IMR-90 (cell line): ENCODE measurements at regions not wholly inside any gene's neighbourhood (a gene's known extent, or its start where the extent isn't known, plus 50 kb on each side); places are given as distances from the start of the nearest gene placed in this dataset.

ENCODE experiments used
- ATAC-seq: fragments of 200-7000 bp; cut with Tn5 transposase; 2 replicates; pipeline ENCODE4 v1.9.1; 2020; ENCODE audit warnings: low read depth, mild to moderate bottlenecking, moderate library complexity
- BruUV-seq: library from RNA; stranded (reverse); fragments of 400-500 nt; replicated peaks from 2 replicates; lab custom pipeline; 2021; lab: Mats Ljungman, UMichigan
- CTCF ChIA-PET: fragments of 300-600 bp; formaldehyde crosslinking; extraction: SDS; loops from one replicate; lab custom pipeline; 2021; ENCODE audit warnings: antibody characterized with exemption; lab: Yijun Ruan, JAX
- POLR2A ChIA-PET: fragments of 300-600 bp; sonication (Branson Sonifier 250); formaldehyde crosslinking; loops from one replicate; lab custom pipeline; 2022; ENCODE audit warnings: antibody characterized with exemption; ENCODE audit not compliant: unreplicated experiment; lab: Charles Lee
- DNase-seq: peaks from one replicate; pipeline ENCODE4 v3.0.0; 2013
- H2AFZ ChIP-seq: replicated peaks from 2 replicates; pipeline ENCODE3; 2013; ENCODE audit warnings: low read length, mild to moderate bottlenecking; ENCODE audit not compliant: poor library complexity
- H2AK5ac ChIP-seq: 2 replicates; pipeline ENCODE4 v1.6.1; 2013; ENCODE audit warnings: low read depth, low read length, inconsistent platforms
- H2AK9ac ChIP-seq: replicated peaks from 2 replicates; pipeline ENCODE3; 2013; ENCODE audit warnings: mild to moderate bottlenecking, low read depth, low read length, moderate library complexity; ENCODE audit not compliant: poor library complexity
- H2BK120ac ChIP-seq: 2 replicates; pipeline ENCODE4 v1.6.1; 2013; ENCODE audit warnings: low read depth, low read length, inconsistent platforms
- H2BK15ac ChIP-seq: 3 replicates; pipeline ENCODE4 v1.6.1; 2013; ENCODE audit warnings: low read depth, low read length, inconsistent platforms
- H2BK20ac ChIP-seq: 2 replicates; pipeline ENCODE4 v1.6.1; 2013; ENCODE audit warnings: low read depth, mild to moderate bottlenecking, inconsistent platforms, low read length, moderate library complexity
- H2BK5ac ChIP-seq: 2 replicates; pipeline ENCODE4 v1.6.1; 2013; ENCODE audit warnings: mild to moderate bottlenecking, low read depth, low read length, inconsistent platforms; ENCODE audit not compliant: poor library complexity, severe bottlenecking
- H3K14ac ChIP-seq: replicated peaks from 2 replicates; pipeline ENCODE4 v1.6.1; 2013; ENCODE audit warnings: low read depth, low read length, inconsistent platforms
- H3K18ac ChIP-seq: 2 replicates; pipeline ENCODE4 v1.6.1; 2013; ENCODE audit warnings: low read depth, low read length, control low read depth
- H3K23ac ChIP-seq: 2 replicates; pipeline ENCODE4 v1.6.1; 2013; ENCODE audit warnings: low read depth, low read length, inconsistent platforms
- H3K27ac ChIP-seq: 2 replicates; pipeline ENCODE4 v1.5.1; 2013; ENCODE audit warnings: mild to moderate bottlenecking, control low read depth, low read length; ENCODE audit not compliant: insufficient read depth
- H3K27me3 ChIP-seq: 2 replicates; pipeline ENCODE4 v1.6.1; 2013; ENCODE audit warnings: low read length; ENCODE audit not compliant: control insufficient read depth, insufficient read depth
- H3K36me3 ChIP-seq: 2 replicates; pipeline ENCODE4 v1.6.1; 2013; ENCODE audit warnings: low read length, mixed read lengths; ENCODE audit not compliant: control insufficient read depth, insufficient read depth
- H3K4ac ChIP-seq: 2 replicates; pipeline ENCODE4 v1.6.1; 2013; ENCODE audit warnings: low read depth, low read length, inconsistent platforms
- H3K4me1 ChIP-seq: 2 replicates; pipeline ENCODE4 v1.6.1; 2013; ENCODE audit warnings: low read length, mixed read lengths; ENCODE audit not compliant: control insufficient read depth, insufficient read depth
- H3K4me2 ChIP-seq: 2 replicates; pipeline ENCODE4 v1.6.1; 2013; ENCODE audit warnings: low read depth, mild to moderate bottlenecking, control low read depth, low read length, moderate library complexity
- H3K4me3 ChIP-seq: 2 replicates; pipeline ENCODE4 v1.5.1; 2013; ENCODE audit warnings: low read depth, mild to moderate bottlenecking, control low read depth, low read length, moderate library complexity; ENCODE audit not compliant: insufficient read depth
- H3K56ac ChIP-seq: 2 replicates; pipeline ENCODE4 v1.6.1; 2013; ENCODE audit warnings: low read length, inconsistent platforms; ENCODE audit not compliant: insufficient read depth; ENCODE audit errors: extremely low read depth
- H3K79me1 ChIP-seq, 2 experiments: 2 replicates each; pipeline ENCODE4 v1.6.1; 2013; ENCODE audit warnings: low read length in 2 of 2, inconsistent platforms in 1 of 2, low read depth in 1 of 2
- H3K9ac ChIP-seq: 2 replicates; pipeline ENCODE4 v1.6.1; 2013; ENCODE audit warnings: low read depth, low read length, control low read depth
- H3K9me1 ChIP-seq: 2 replicates; pipeline ENCODE4 v1.6.1; 2013; ENCODE audit warnings: low read length, inconsistent platforms; ENCODE audit not compliant: insufficient read depth
- H3K9me3 ChIP-seq: 2 replicates; pipeline ENCODE4 v1.6.1; 2013; ENCODE audit warnings: low read length; ENCODE audit not compliant: control insufficient read depth, insufficient read depth
- H4K20me1 ChIP-seq: 2 replicates; pipeline ENCODE4 v1.6.1; 2013; ENCODE audit warnings: low read length, inconsistent platforms; ENCODE audit not compliant: insufficient read depth
- H4K5ac ChIP-seq: 2 replicates; pipeline ENCODE4 v1.6.1; 2013; ENCODE audit warnings: mild to moderate bottlenecking, low read depth, low read length, control low read depth
- H4K8ac ChIP-seq, 2 experiments: 2 replicates each; pipeline ENCODE4 v1.6.1; 2013; ENCODE audit warnings: low read depth in 2 of 2, low read length in 2 of 2, control low read depth in 1 of 2, inconsistent platforms in 1 of 2
- H4K91ac ChIP-seq: 2 replicates; pipeline ENCODE4 v1.6.1; 2013; ENCODE audit warnings: low read depth, low read length, inconsistent platforms; ENCODE audit not compliant: insufficient read depth
- CEBPB ChIP-seq: IDR thresholded peaks from 2 replicates; pipeline ENCODE4 v1.6.1; 2012; ENCODE audit warnings: low read depth, low read length, improper control_type of control experiment
- CHD1 ChIP-seq: IDR thresholded peaks from 2 replicates; pipeline ENCODE4 v1.6.1; 2012; ENCODE audit warnings: low read depth, low read length, improper control_type of control experiment
- MAFK ChIP-seq: IDR thresholded peaks from 2 replicates; pipeline ENCODE4 v1.6.1; 2012; ENCODE audit warnings: low read depth, low read length, improper control_type of control experiment
- MAZ ChIP-seq: IDR thresholded peaks from 2 replicates; pipeline ENCODE4 v1.6.1; 2012; ENCODE audit warnings: low read depth, mild to moderate bottlenecking, low read length, improper control_type of control experiment, moderate library complexity, borderline replicate concordance
- NFE2L2 ChIP-seq: fragments of 150-350 bp; IDR thresholded peaks from 2 replicates; pipeline ENCODE4 v1.6.1; 2016; ENCODE audit warnings: low read depth, mild to moderate bottlenecking, low read length
- POLR2A ChIP-seq: IDR thresholded peaks from 2 replicates; pipeline ENCODE4 v1.6.1; 2012; ENCODE audit warnings: mild to moderate bottlenecking, low read depth, low read length
- RAD21 ChIP-seq: IDR thresholded peaks from 2 replicates; pipeline ENCODE4 v1.6.1; 2012; ENCODE audit warnings: low read length, improper control_type of control experiment
- RCOR1 ChIP-seq: IDR thresholded peaks from 2 replicates; pipeline ENCODE4 v1.6.1; 2012; ENCODE audit warnings: mild to moderate bottlenecking, low read length, improper control_type of control experiment; ENCODE audit not compliant: insufficient replicate concordance
- WGBS, 2 experiments: methylation state at CpG; one replicate each; pipeline versions ENCODE4 v1.1.5 to v1.1.7; 2013; ENCODE audit warnings: missing lambda C conversion rate in 2 of 2; ENCODE audit not compliant: insufficient read length in 1 of 2; ENCODE audit errors: extremely low coverage in 2 of 2; 5-methylcytosine and 5-hydroxymethylcytosine counted together
- dilution Hi-C: fragments of 300-500 bp; cut with HindIII; formaldehyde crosslinking; loops from one replicate; pipeline ENCODE4 v1.14.3; 2018; ENCODE audit warnings: low sequenced_read_pairs; ENCODE audit not compliant: unreplicated experiment
- in situ Hi-C: fragments of 300-500 bp; cut with MboI; formaldehyde crosslinking; loops from 3 replicates; pipeline ENCODE4 v1.14.3; 2019; ENCODE audit warnings: low sequenced_read_pairs, inconsistent platforms, mixed read lengths
- intact Hi-C: fragments of 100-400 bp; cut with micrococcal nuclease; formaldehyde crosslinking; loops from 2 replicates; pipeline ENCODE4 v1.10.0; 2022

GRCh38 chr18:78603102-78603983 is 376.3 kb upstream of the SALL3 start:
- WGBS, 2 experiments = 17% methylated on average over 6 of the region's 25 CpGs; no CpG with 5 or more reads in 1 of the 2 experiments
- H3K23ac ChIP-seq = no peak overlapping the region
- no peak for ATAC-seq
- H3K27ac ChIP-seq = no peak overlapping the region
- no peak overlapping the region for H3K56ac ChIP-seq
- in situ Hi-C loops (no loop called here), intact Hi-C loops (no loop called here), dilution Hi-C loops (no loop called here)
- H4K91ac ChIP-seq = no peak overlapping the region
- no peak overlapping the region for H2AK5ac ChIP-seq
- H3K4ac ChIP-seq = no peak overlapping the region
- no peaks in the 10 kb centered on the region for H3K9me1 ChIP-seq
- no peak overlapping the region for H3K18ac ChIP-seq
- no peak overlapping the region for H4K8ac ChIP-seq
- no peak overlapping the region for H2AK9ac ChIP-seq
- H4K5ac ChIP-seq = no peak overlapping the region
- DNase-seq = no peak
- ChIA-PET CTCF (no interaction called here), POLR2A (no interaction called here)
- H3K9ac ChIP-seq = no peak overlapping the region
- no peak overlapping the region for H3K4me2 ChIP-seq
- TF ChIP-seq POLR2A = no peak
- TF ChIP-seq CEBPB = no peak
- no peak for TF ChIP-seq MAFK
- no peak for TF ChIP-seq CHD1
- no peak for TF ChIP-seq MAZ
- no peak for TF ChIP-seq RAD21
- TF ChIP-seq NFE2L2 = no peak
- no peak for TF ChIP-seq RCOR1
- H2BK120ac ChIP-seq = no peak overlapping the region
- no peak overlapping the region for H2AFZ ChIP-seq
- H3K9me3 ChIP-seq = peaks cover 70% of the 10 kb centered on the region
- H3K4me3 ChIP-seq = no peak overlapping the region
- H4K20me1 ChIP-seq = no peaks in the 10 kb centered on the region
- H2BK15ac ChIP-seq = no peak overlapping the region
- H3K79me1 ChIP-seq = no peaks in the 10 kb centered on the region
- H3K36me3 ChIP-seq = no peaks in the 10 kb centered on the region
- no peak overlapping the region for H2BK5ac ChIP-seq
- no peak overlapping the region for H3K14ac ChIP-seq
- no peak overlapping the region for H2BK20ac ChIP-seq
- no peaks in the 10 kb centered on the region for H3K27me3 ChIP-seq
- BruUV-seq = no TSS peak
- no peaks in the 10 kb centered on the region for H3K4me1 ChIP-seq
